A549 (cell line): ENCODE measurements at regions not wholly inside any gene's neighbourhood (a gene's known extent, or its start where the extent isn't known, plus 50 kb on each side); places are given as distances from the start of the nearest gene placed in this dataset.

Experiments
- ATAC-seq, 2 experiments: fragments of 200-7000 bp in 1 of 2; fragments of >200 bp in 1 of 2; cut with Nextera tagmentation in 1 of 2; cut with Tn5 transposase in 1 of 2; 3 replicates each; pipeline versions ENCODE4 v1.8.0 to v1.9.1; 2018 to 2020; ENCODE audit warnings: mild to moderate bottlenecking in 1 of 2, moderate library complexity in 1 of 2
- CTCF ChIA-PET: fragments of 300-600 bp; sonication (Branson Sonifier 250); formaldehyde crosslinking; extraction: SDS; loops from one replicate; lab custom pipeline; 2021; ENCODE audit warnings: antibody characterized with exemption, inconsistent platforms; lab: Yijun Ruan, JAX
- POLR2A ChIA-PET: fragments of 350-600 bp; formaldehyde crosslinking; extraction: SDS; loops from one replicate; lab custom pipeline; 2021; ENCODE audit warnings: antibody characterized with exemption, inconsistent platforms; lab: Yijun Ruan, JAX
- DNase-seq, 2 experiments: peaks; one replicate each; pipeline versions ENCODE4 v3.0.0 to v3.0.0-alpha.2; 2011 to 2016; ENCODE audit warnings: low read depth in 1 of 2, low spot score in 1 of 2
- FAIRE-seq: peaks from 2 replicates; lab custom pipeline; 2011; peaks lifted over from hg19 to GRCh38; lab: Jason Lieb, UNC
- H3K27ac ChIP-seq, 2 experiments: fragments of >200 bp; sonication (Bioruptor Twin); formaldehyde crosslinking; 3 replicates each; pipeline ENCODE4 v1.5.1; 2016 to 2017
- H3K4me1 ChIP-seq: fragments of >200 bp; sonication (Bioruptor Twin); formaldehyde crosslinking; 3 replicates; pipeline ENCODE4 v1.6.1; 2016
- H3K4me2 ChIP-seq: fragments of >200 bp; sonication (Bioruptor Twin); formaldehyde crosslinking; 3 replicates; pipeline ENCODE4 v1.6.1; 2016
- H3K4me3 ChIP-seq: fragments of >200 bp; sonication (Bioruptor Twin); formaldehyde crosslinking; 3 replicates; pipeline ENCODE4 v1.5.1; 2016
- H3K9me3 ChIP-seq: fragments of >200 bp; sonication (Bioruptor Twin); formaldehyde crosslinking; 3 replicates; pipeline ENCODE4 v1.6.1; 2016
- BHLHE40 ChIP-seq: IDR thresholded peaks from 2 replicates; pipeline ENCODE4 v1.6.1; 2012; ENCODE audit warnings: low read depth, low read length, inconsistent platforms
- FOXS1 ChIP-seq: fragments of 250-450 bp; sonication (Bioruptor Pico); IDR thresholded peaks from 2 replicates; pipeline ENCODE4 v1.5.0; 2020; ENCODE audit warnings: mild to moderate bottlenecking, moderate library complexity
- GATA3 ChIP-seq: IDR thresholded peaks from 2 replicates; pipeline ENCODE4 v1.6.1; 2012; ENCODE audit warnings: borderline replicate concordance
- HOXB13 ChIP-seq: fragments of 250-450 bp; sonication (Bioruptor Pico); IDR thresholded peaks from 2 replicates; pipeline ENCODE4 v1.5.0; 2020; ENCODE audit warnings: low read depth, mild to moderate bottlenecking, moderate library complexity
- JUN ChIP-seq, 2 experiments: fragments of >200 bp; sonication (Bioruptor Twin); formaldehyde crosslinking; IDR thresholded peaks; 2 replicates in 1 of 2; 3 replicates in 1 of 2; pipeline ENCODE4 v1.6.1; 2016 to 2017
- KDM1A ChIP-seq: fragments of 200-600 bp; sonication (generic); IDR thresholded peaks from 2 replicates; pipeline ENCODE4 v1.6.1; 2016; ENCODE audit warnings: low read depth, mild to moderate bottlenecking
- MAFK ChIP-seq: fragments of 450-650 bp; IDR thresholded peaks from 2 replicates; pipeline ENCODE4 v1.6.1; 2014; ENCODE audit not compliant: partially characterized antibody
- MYC ChIP-seq: IDR thresholded peaks from 2 replicates; pipeline ENCODE4 v1.6.1; 2012; ENCODE audit warnings: mild to moderate bottlenecking, inconsistent platforms, low read length, improper control_type of control experiment, borderline replicate concordance
- NPAS2 ChIP-seq: fragments of 250-450 bp; sonication (Bioruptor Pico); IDR thresholded peaks from 2 replicates; pipeline ENCODE4 v1.8.0; 2022; ENCODE audit warnings: mild to moderate bottlenecking, moderate library complexity, borderline replicate concordance
- RARB ChIP-seq: fragments of 250-450 bp; sonication (Bioruptor Pico); IDR thresholded peaks from 2 replicates; pipeline ENCODE4 v1.8.0; 2021; ENCODE audit warnings: mild to moderate bottlenecking, moderate library complexity
- RNF2 ChIP-seq: fragments of 200-600 bp; sonication (generic); IDR thresholded peaks from 2 replicates; pipeline ENCODE4 v1.6.1; 2016; ENCODE audit warnings: low read depth, mild to moderate bottlenecking, antibody characterized with exemption, moderate library complexity, borderline replicate concordance
- SMC3 ChIP-seq: fragments of >200 bp; sonication (Bioruptor Twin); formaldehyde crosslinking; IDR thresholded peaks from 3 replicates; pipeline ENCODE4 v1.6.1; 2018; ENCODE audit warnings: inconsistent platforms
- TFCP2L1 ChIP-seq: fragments of 250-450 bp; sonication (Bioruptor Pico); IDR thresholded peaks from 2 replicates; pipeline ENCODE4 v1.5.0; 2021; ENCODE audit warnings: mild to moderate bottlenecking
- ZC3H11A ChIP-seq: fragments of 450-650 bp; IDR thresholded peaks from 2 replicates; pipeline ENCODE4 v1.6.1; 2014; ENCODE audit warnings: antibody characterized with exemption, mild to moderate bottlenecking
- ZFP36 ChIP-seq: fragments of 450-650 bp; IDR thresholded peaks from 2 replicates; pipeline ENCODE4 v1.6.1; 2014; ENCODE audit warnings: borderline replicate concordance; ENCODE audit not compliant: partially characterized antibody
- ZSCAN20 ChIP-seq: fragments of 250-450 bp; sonication (Bioruptor Pico); IDR thresholded peaks from 2 replicates; pipeline ENCODE4 v1.8.0; 2022; ENCODE audit warnings: mild to moderate bottlenecking, moderate library complexity
- WGBS: methylation state at CpG from one replicate; pipeline ENCODE4 v1.1.6; 2017; ENCODE audit errors: missing lambda C conversion rate; 5-methylcytosine and 5-hydroxymethylcytosine counted together
- TF ChIP-seq, protein P1 (sequence below): fragments of >200 bp; sonication (Bioruptor Twin); formaldehyde crosslinking; IDR thresholded peaks from 3 replicates; pipeline ENCODE4 v1.5.1; 2016
- TF ChIP-seq, protein P2 (sequence below): IDR thresholded peaks from 2 replicates; pipeline ENCODE4 v1.6.1; 2012
- TF ChIP-seq, protein P3 (sequence below): fragments of 450-650 bp; IDR thresholded peaks from 2 replicates; pipeline ENCODE4 v1.6.1; 2014; ENCODE audit warnings: antibody characterized with exemption
- TF ChIP-seq, protein P4 (sequence below): IDR thresholded peaks from 2 replicates; pipeline ENCODE4 v1.6.1; 2012; ENCODE audit warnings: low read depth, borderline replicate concordance
- TF ChIP-seq, protein P5 (sequence below): fragments of >200 bp; sonication (Bioruptor Twin); formaldehyde crosslinking; IDR thresholded peaks from 2 replicates; pipeline ENCODE4 v1.6.1; 2016

DNA sequence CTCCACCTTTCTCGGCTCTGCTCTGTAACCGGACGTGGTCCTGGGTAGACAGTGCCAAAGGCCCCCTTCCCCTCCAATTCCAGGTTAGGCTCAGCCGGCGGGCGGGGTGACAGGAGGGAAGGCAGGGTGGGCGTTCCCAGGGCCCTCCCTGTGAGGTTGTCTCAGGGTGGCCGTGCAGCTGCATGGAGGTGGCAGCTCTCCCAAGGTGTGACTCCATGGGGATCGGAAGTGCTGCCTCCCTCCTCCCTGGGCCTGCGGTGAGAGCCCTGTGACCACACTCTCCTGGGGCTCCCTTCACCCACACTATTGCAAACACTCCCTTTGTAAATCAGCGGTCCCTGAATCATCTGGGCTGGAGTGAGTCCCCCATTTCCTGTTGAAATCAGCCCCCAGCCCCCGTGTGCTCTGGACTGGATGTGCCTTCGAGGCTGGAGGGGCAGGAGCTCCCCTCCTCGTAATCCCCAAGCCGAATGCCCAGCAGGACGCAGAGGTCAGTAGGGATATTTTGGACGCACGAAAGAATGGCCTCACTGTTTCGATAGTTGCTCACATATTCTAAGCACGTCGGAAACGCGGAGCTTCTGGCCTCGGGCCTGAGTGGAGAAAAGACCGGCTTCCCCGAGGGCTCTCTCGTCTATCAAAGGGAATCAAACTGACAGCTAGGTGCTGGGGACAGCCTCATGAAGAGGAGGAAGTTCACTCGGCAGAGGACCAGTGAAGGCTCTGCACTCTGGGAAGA is 107.6 kb upstream of the COL5A1 start:
- H3K4me2 ChIP-seq, result no peak overlapping the region
- no peak for FAIRE-seq
- CTCF ChIA-PET, result interaction anchor here (1.0 to 1.5 kb wide), 2 partner anchors 31 to 84 kb away, joined by 3 to 5 read pairs; no protein-coding TSS in a partner anchor
- no peak for DNase-seq
- TF ChIP-seq, protein P1, sequence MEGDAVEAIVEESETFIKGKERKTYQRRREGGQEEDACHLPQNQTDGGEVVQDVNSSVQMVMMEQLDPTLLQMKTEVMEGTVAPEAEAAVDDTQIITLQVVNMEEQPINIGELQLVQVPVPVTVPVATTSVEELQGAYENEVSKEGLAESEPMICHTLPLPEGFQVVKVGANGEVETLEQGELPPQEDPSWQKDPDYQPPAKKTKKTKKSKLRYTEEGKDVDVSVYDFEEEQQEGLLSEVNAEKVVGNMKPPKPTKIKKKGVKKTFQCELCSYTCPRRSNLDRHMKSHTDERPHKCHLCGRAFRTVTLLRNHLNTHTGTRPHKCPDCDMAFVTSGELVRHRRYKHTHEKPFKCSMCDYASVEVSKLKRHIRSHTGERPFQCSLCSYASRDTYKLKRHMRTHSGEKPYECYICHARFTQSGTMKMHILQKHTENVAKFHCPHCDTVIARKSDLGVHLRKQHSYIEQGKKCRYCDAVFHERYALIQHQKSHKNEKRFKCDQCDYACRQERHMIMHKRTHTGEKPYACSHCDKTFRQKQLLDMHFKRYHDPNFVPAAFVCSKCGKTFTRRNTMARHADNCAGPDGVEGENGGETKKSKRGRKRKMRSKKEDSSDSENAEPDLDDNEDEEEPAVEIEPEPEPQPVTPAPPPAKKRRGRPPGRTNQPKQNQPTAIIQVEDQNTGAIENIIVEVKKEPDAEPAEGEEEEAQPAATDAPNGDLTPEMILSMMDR, result no peak
- TF ChIP-seq GATA3 (no peak), ZFP36 (no peak), ZSCAN20 (no peak), RARB (CRISPR knock-in tag) (no peak), MYC (no peak), KDM1A (no peak), RNF2 (no peak), FOXS1 (CRISPR knock-in tag) (no peak), BHLHE40 (no peak), TFCP2L1 (no peak), HOXB13 (CRISPR knock-in tag) (no peak), JUN (IDR thresholded peaks at IDR 0.05) (no peak), ZC3H11A (no peak), SMC3 (no peak)
- TF ChIP-seq, protein P2, sequence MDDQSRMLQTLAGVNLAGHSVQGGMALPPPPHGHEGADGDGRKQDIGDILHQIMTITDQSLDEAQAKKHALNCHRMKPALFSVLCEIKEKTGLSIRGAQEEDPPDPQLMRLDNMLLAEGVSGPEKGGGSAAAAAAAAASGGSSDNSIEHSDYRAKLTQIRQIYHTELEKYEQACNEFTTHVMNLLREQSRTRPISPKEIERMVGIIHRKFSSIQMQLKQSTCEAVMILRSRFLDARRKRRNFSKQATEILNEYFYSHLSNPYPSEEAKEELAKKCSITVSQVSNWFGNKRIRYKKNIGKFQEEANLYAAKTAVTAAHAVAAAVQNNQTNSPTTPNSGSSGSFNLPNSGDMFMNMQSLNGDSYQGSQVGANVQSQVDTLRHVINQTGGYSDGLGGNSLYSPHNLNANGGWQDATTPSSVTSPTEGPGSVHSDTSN, result no peak
- TF ChIP-seq, protein P3, sequence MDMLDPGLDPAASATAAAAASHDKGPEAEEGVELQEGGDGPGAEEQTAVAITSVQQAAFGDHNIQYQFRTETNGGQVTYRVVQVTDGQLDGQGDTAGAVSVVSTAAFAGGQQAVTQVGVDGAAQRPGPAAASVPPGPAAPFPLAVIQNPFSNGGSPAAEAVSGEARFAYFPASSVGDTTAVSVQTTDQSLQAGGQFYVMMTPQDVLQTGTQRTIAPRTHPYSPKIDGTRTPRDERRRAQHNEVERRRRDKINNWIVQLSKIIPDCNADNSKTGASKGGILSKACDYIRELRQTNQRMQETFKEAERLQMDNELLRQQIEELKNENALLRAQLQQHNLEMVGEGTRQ, result no peak
- TF ChIP-seq, protein P4, sequence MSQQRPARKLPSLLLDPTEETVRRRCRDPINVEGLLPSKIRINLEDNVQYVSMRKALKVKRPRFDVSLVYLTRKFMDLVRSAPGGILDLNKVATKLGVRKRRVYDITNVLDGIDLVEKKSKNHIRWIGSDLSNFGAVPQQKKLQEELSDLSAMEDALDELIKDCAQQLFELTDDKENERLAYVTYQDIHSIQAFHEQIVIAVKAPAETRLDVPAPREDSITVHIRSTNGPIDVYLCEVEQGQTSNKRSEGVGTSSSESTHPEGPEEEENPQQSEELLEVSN, result no peak
- peaks cover 22% of the 10 kb centered on the region; the same call in 2 of the 3 replicates for H3K9me3 ChIP-seq
- no peak for ATAC-seq
- H3K4me3 ChIP-seq, result no peak overlapping the region
- POLR2A ChIA-PET, result no interaction called here
- H3K4me1 ChIP-seq, result peaks cover 14% of the 10 kb centered on the region
- H3K27ac ChIP-seq, result 0 out of 6 replicates have a peak overlapping the region, but pooled peaks of 1 of the 2 experiments have one; percentile 7
- WGBS, result 82% methylated on average over 19 of the region's 28 CpGs

DNA sequence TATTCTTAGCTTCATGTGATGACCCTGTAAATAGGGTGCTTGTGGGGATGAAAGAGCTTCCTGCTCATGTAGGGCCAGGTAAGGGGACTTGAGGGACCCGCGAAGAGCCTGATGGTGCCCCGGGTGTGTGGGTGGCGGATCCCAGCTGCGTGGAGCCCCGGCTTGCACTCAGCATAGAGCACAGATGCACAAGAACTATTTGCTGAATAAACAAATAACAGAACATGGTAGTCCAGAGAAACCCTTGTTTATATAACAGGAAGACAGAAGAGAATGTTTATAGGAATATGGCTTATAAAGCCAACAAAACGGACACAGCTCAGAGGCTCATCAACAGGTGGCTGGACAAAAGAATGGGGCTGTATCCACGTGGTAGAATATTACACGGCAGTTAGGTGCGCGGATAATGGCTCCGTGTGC is 106.9 kb upstream of the COL5A1 start:
- no peak for ATAC-seq
- no peak for DNase-seq
- 0 out of 6 replicates have a peak overlapping the region, but pooled peaks of 1 of the 2 experiments have one; percentile 7 for H3K27ac ChIP-seq
- FAIRE-seq, result no peak
- peaks cover 14% of the 10 kb centered on the region for H3K4me1 ChIP-seq
- ChIA-PET CTCF (interaction anchor here (1.0 to 1.5 kb wide), 2 partner anchors 31 to 85 kb away, joined by 3 to 5 read pairs; no protein-coding TSS in a partner anchor), POLR2A (no interaction called here)
- H3K4me2 ChIP-seq, result no peak overlapping the region
- TF ChIP-seq MAFK (peak; percentile 68), BHLHE40 (no peak), ZSCAN20 (no peak), NPAS2 (CRISPR knock-in tag) (no peak)
- TF ChIP-seq, protein P5, sequence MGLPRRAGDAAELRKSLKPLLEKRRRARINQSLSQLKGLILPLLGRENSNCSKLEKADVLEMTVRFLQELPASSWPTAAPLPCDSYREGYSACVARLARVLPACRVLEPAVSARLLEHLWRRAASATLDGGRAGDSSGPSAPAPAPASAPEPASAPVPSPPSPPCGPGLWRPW, result no peak
- TF ChIP-seq, protein P4, result no peak
- no peak overlapping the region for H3K4me3 ChIP-seq
- WGBS, result 74% methylated on average over 12 of the region's 12 CpGs
- H3K9me3 ChIP-seq, result peaks cover 20% of the 10 kb centered on the region; the same call in 2 of the 3 replicates
